DMS 273 (cell line): ENCODE measurements at regions not wholly inside any gene's neighbourhood (a gene's known extent, or its start where the extent isn't known, plus 50 kb on each side); places are given as distances from the start of the nearest gene placed in this dataset.

Experiments
- DNase-seq: peaks from one replicate; lab custom pipeline; 2025; ENCODE audit not compliant: unreplicated experiment; lab: John Stamatoyannopoulos, UW

- peak; percentile 10 for DNase-seq
Measured at GRCh38 chr3:181454451-181455027, 257.2 kb upstream of the SOX2 start.

DNA sequence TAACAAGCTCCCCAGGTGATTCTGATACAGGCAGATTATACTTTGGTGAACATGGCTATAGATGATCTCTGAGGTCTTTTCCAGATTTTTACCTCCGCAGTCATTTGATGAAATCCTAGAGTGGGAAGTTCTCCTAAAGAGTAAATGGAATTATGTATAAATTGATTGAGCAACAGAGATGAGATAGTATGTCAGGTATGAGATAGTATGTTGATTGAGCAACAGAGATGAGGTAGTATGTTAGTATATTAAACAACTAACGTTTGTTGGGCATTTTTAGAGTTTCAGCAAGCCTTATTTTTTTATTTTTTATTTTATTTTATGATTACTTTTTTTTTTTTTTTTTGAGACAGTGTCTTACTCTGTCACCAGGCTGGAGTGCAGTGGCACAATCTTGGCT, 265.0 kb upstream of the SOX2 start:
- DNase-seq, result no peak

DNA sequence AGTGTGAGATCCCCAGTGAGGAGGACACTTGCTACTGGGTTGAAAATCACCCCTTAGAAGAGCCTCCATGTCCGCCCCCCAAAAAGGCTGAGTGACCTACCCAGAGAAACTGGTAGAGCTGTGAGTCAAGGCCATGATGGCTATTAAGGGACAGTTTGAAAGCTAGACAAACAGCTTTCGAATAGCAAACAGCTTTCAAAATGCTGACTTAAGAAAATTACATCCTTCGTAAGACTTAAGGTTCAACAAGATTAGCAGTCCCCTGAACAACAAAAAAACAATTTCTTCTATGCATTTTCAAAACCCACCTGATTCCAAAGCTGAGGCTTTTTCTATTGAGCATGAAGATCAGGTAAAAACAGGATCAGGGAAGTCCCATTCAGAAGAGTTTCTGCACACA, 269.7 kb upstream of the SOX2 start:
- no peak for DNase-seq

- DNase-seq, result no peak
Measured at GRCh38 chr3:181432992-181433391, 278.7 kb upstream of the SOX2 start.

DNA sequence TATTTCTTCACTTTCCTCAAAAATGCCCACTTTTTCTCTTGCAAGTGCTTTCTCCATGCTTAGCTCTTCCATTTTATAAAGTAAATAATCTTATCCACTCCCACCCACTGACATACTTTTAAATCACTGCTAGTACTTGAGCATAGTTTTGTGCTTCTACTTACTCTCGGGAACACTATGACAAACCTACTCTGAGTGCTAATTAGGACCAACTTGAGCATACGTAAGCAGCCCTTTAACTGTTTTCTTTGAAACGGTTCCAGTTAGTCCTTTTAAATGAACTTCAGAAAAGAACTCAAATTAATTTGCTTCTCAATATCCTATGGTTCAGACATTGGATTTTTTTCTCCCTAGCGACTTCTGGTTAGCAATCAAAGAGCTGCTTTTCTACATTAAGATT, 280.0 kb upstream of the SOX2 start:
- no peak for DNase-seq

DNA sequence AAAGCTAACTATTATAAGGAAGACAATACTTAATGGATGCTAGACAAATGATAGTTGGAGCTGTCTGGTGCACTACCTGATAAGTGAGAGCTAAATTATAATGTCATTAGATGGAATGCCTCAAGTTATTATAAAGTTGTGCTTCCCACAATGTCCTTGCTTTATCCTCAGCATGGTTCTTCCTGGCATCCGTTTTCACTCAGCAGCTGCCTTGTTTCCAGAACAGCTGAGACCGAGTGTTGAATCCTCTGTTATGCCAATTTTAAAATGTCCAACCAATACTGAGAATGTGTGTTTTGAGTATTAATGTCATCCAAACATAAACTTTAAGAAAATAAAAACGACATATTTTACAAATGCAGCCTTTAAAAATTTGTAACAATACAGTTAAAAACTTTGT, 286.7 kb upstream of the SOX2 start:
- no peak for DNase-seq

DNA sequence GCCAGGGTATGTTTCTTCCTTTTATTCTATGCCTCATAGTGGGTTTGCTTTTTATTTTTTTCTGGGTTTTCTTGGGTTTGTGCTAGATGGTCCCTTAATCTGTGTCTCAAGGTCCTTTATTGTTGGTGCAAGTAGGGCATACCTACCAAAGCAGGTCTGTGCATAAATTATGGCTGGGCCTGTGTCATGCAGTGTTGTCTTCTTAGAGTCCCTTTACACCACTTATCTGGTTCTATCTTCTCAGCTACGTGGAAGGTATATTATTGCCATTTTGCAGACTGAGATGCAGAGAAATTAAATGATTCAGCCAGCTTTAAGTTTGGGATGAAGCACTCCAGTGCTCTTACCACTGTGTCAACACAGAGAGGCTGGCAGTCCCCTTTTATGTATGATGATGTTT, 293.5 kb upstream of the SOX2 start:
- no peak for DNase-seq

DNA sequence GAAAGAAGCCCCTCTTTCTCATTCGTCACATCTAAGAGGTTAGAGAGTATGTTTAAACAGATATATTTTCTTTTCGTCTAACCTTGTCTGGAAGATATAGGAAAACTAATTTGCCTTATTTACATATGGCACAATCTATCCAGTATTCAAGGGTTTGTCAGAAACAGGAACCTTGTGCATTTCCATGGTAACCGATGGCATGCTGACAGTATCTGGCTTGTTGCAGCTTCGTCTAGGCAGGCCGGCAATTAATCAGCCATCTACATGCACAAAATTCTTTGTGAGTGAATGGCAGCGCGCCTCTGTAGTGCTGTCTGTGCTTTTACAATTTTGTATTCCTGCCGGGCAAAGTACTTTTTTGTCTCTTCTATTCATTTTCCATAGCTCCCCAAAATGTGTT, 294.0 kb upstream of the SOX2 start:
- peak; percentile 15 for DNase-seq

GRCh38 chr3:181410870-181411269, 300.9 kb upstream of the SOX2 start:
- no peak for DNase-seq

- DNase-seq, result no peak
Measured at GRCh38 chr3:181403876-181404660, 307.7 kb upstream of the SOX2 start.

- DNase-seq, result no peak
Measured at GRCh38 chr3:181402347-181402746, 309.4 kb upstream of the SOX2 start.

DNA sequence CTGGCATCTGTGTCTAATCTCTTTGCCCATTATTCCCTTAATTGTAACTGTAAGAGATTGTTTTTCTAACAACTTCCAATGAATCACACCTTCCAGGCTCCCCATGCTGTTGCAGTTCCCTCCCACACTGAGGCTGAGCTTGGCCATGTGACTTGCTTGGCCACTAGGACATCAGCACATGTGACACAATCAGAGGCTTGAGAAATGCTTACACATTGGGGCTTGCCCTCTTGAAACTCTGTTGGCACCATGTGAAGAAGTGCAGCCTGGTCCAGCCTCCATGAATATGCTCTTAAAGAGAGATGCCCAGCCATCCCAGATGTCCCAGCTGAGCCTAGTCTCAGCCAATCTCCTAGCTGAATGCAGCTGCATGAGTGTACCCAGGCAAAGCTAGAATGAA, 326.8 kb upstream of the SOX2 start:
- DNase-seq, result no peak

GRCh38 chr3:181383760-181384159, 328.0 kb upstream of the SOX2 start:
- DNase-seq, result no peak

DNA sequence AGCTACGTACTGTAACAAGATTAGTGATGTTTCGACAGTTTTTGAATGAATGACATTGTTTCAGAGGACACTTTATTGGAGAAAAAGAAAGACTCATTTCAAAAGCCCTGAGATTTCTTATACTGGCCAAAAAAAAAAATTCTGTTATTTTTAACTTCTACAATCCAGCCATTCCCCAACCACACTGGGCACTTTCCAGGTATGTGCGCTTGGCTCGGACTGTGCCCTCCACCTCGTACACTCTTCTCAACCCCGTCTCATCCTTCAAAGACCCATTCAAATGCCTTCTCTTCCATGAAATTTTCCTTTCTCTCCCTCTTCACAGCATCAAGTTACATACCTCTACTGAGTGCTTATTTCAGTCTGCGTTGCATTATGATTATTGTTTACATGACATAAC, 328.5 kb upstream of the SOX2 start:
- DNase-seq, result no peak

DNA sequence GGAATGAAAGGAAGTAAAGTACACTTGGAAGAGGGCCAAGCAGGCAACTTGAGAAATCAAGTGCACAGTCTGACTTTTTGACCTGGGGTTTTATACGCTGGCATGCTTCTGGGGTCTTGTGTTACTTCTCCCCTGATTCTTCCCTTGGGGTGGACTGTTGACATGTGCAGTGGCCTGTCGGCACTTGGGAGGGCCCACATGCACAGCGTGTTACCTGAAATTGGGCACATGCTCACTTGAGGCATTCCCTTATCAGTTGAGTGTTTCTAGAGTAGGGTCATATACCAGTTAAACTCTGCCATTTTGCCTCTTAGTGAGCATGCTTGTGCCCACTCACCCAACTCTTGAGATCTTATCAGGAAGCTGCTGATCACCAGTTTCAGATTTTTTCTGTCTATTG, 329.1 kb upstream of the SOX2 start:
- DNase-seq, result no peak

- DNase-seq, result no peak
Measured at GRCh38 chr3:181379278-181379677, 332.4 kb upstream of the SOX2 start.

GRCh38 chr3:181369637-181370036, 342.1 kb upstream of the SOX2 start:
- no peak for DNase-seq

DNA sequence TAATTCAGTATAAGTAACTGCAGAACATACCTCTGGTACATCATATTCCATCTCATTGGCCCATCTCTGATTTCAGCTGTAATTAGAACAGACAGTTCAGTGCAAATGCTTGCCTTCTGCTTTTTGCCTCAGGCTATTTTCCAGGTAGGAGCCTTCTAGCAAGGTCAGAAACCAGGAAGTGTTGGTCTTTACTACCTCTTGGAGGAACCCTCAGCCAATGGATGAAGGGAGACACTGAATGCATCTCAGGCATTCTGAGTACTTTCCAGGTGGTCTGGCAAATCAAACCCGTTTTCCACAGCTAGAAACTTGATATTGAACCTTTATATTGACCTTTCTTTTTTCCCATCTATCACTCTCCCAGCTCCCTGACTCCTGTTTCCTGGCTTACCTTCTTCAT, 348.5 kb upstream of the SOX2 start:
- DNase-seq, result peak; percentile 13

- DNase-seq, result peak; percentile 88
Measured at GRCh38 chr3:181362378-181362777, 349.3 kb upstream of the SOX2 start.

GRCh38 chr3:181358562-181358961, 353.2 kb upstream of the SOX2 start:
- no peak for DNase-seq

- DNase-seq, result no peak
Measured at GRCh38 chr3:181358060-181358459, 353.7 kb upstream of the SOX2 start.

DNA sequence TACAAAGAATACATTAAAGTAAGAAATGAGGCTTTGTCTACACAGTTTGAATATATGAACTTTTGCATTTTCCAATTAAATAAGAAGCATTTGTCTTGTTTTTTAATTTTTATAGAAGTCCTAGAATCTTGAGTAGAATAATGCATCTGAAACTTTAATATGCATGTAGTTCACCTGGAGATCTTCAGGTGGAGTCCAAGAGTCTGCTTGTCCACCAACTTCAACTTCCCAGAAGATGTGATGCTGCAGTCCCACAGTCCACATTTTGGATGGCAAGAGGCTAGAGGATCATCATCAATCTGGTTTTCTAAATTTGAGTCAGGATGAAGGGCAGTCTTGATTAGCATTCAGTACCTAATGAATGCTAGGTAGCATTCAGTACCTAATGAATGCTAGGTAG, 357.6 kb upstream of the SOX2 start:
- DNase-seq, result no peak

GRCh38 chr3:181344331-181344730, 354.8 kb upstream of the DNAJC19 start:
- no peak for DNase-seq
